Esophagus muscularis mucosa (tissue), 3 donors: ENCODE measurements at regions not wholly inside any gene's neighbourhood (a gene's known extent, or its start where the extent isn't known, plus 50 kb on each side); places are given as distances from the start of the nearest gene placed in this dataset.

ENCODE experiments used
- CTCF ChIP-seq, 3 experiments: fragments of 200-600 bp in 2 of 3; fragments of 450-650 bp in 1 of 3; sonication (generic) in 2 of 3; IDR thresholded peaks; one replicate each; pipeline ENCODE4 v1.5.1; 2017 to 2019; ENCODE audit warnings: antibody characterized with exemption in 3 of 3, mild to moderate bottlenecking in 2 of 3, moderate library complexity in 1 of 3
- EP300 ChIP-seq: sonication (generic); formaldehyde crosslinking; IDR thresholded peaks from one replicate; pipeline ENCODE4 v1.6.1; 2017; ENCODE audit warnings: antibody characterized with exemption

GRCh38 chr4:125773502-125773901 is 458.7 kb downstream of the FAT4 start:
- TF ChIP-seq CTCF (IDR thresholded peaks at IDR 0.05) (no peak), EP300 (no peak)
